SK-N-SH treated with all-trans-retinoic acid at 6 μM for 48 hours (cell line): ENCODE measurements at regions not wholly inside any gene's neighbourhood (a gene's known extent, or its start where the extent isn't known, plus 50 kb on each side); places are given as distances from the start of the nearest gene placed in this dataset.

Experiments
- ARNTL ChIP-seq: fragments of 450-650 bp; formaldehyde crosslinking; IDR thresholded peaks from 2 replicates; pipeline ENCODE4 v1.5.0; 2020; ENCODE audit warnings: low read depth, mild to moderate bottlenecking, moderate library complexity, borderline replicate concordance
- BACH2 ChIP-seq: fragments of 250-450 bp; sonication (Bioruptor Pico); IDR thresholded peaks from 2 replicates; pipeline ENCODE4 v1.9.0; 2021; ENCODE audit warnings: mild to moderate bottlenecking, borderline replicate concordance
- CREB5 ChIP-seq: fragments of 250-450 bp; sonication (Bioruptor Pico); IDR thresholded peaks from 2 replicates; pipeline ENCODE4 v1.5.1; 2020; ENCODE audit warnings: low read depth, mild to moderate bottlenecking, moderate library complexity
- CSDC2 ChIP-seq: fragments of 250-450 bp; sonication (Bioruptor Pico); IDR thresholded peaks from 2 replicates; pipeline ENCODE4 v1.5.0; 2020; ENCODE audit warnings: mild to moderate bottlenecking, moderate library complexity
- PATZ1 ChIP-seq: fragments of 250-450 bp; sonication (Bioruptor Pico); IDR thresholded peaks from 2 replicates; pipeline ENCODE4 v1.8.0; 2020; ENCODE audit warnings: mild to moderate bottlenecking, moderate library complexity, borderline replicate concordance
- POU6F1 ChIP-seq: fragments of 250-450 bp; sonication (Bioruptor Pico); IDR thresholded peaks from 2 replicates; pipeline ENCODE4 v1.8.0; 2021; ENCODE audit warnings: low read depth, mild to moderate bottlenecking, moderate library complexity, borderline replicate concordance
- PPARA ChIP-seq: fragments of 250-450 bp; sonication (Bioruptor Pico); IDR thresholded peaks from 2 replicates; pipeline ENCODE4 v1.5.0; 2020; ENCODE audit warnings: mild to moderate bottlenecking, borderline replicate concordance
- RARB ChIP-seq: fragments of 250-450 bp; sonication (Bioruptor Pico); IDR thresholded peaks from 2 replicates; pipeline ENCODE4 v1.8.0; 2021; ENCODE audit warnings: mild to moderate bottlenecking, moderate library complexity
- TCF4 ChIP-seq: fragments of 250-450 bp; sonication (Bioruptor Pico); IDR thresholded peaks from 2 replicates; pipeline ENCODE4 v1.8.0; 2021; ENCODE audit warnings: mild to moderate bottlenecking, moderate library complexity, borderline replicate concordance
- ZC3H10 ChIP-seq: fragments of 250-450 bp; sonication (Bioruptor Pico); IDR thresholded peaks from 2 replicates; pipeline ENCODE4 v1.5.1; 2021; ENCODE audit warnings: mild to moderate bottlenecking, moderate library complexity
- ZFP3 ChIP-seq: fragments of 250-450 bp; sonication (Bioruptor Pico); IDR thresholded peaks from 2 replicates; pipeline ENCODE4 v1.5.0; 2020; ENCODE audit warnings: mild to moderate bottlenecking, moderate library complexity
- ZFP30 ChIP-seq: fragments of 450-650 bp; formaldehyde crosslinking; IDR thresholded peaks from 2 replicates; pipeline ENCODE4 v1.5.0; 2022; ENCODE audit warnings: mild to moderate bottlenecking, moderate library complexity
- ZNF70 ChIP-seq: fragments of 450-650 bp; formaldehyde crosslinking; IDR thresholded peaks from 2 replicates; pipeline ENCODE4 v1.5.0; 2020; ENCODE audit warnings: mild to moderate bottlenecking, moderate library complexity

GRCh38 chr1:81312272-81312754 is 488.4 kb upstream of the ADGRL2 start:
- TF ChIP-seq BACH2 (CRISPR knock-in tag) (no peak), PPARA (no peak), ZFP3 (CRISPR knock-in tag) (no peak), ZC3H10 (CRISPR knock-in tag) (no peak), POU6F1 (no peak), ARNTL (no peak), PATZ1 (CRISPR knock-in tag) (no peak), ZNF70 (CRISPR knock-in tag) (no peak), CREB5 (CRISPR knock-in tag) (no peak), TCF4 (CRISPR knock-in tag) (no peak), ZFP30 (no peak), CSDC2 (CRISPR knock-in tag) (no peak), RARB (CRISPR knock-in tag) (no peak)
